IMR-90 (cell line): ENCODE measurements at regions not wholly inside any gene's neighbourhood (a gene's known extent, or its start where the extent isn't known, plus 50 kb on each side); places are given as distances from the start of the nearest gene placed in this dataset.

Source experiments
- BHLHE40 ChIP-seq: fragments of 150-350 bp; IDR thresholded peaks from 2 replicates; pipeline ENCODE4 v1.6.1; 2016; ENCODE audit warnings: mild to moderate bottlenecking, low read depth, low read length
- CEBPB ChIP-seq: IDR thresholded peaks from 2 replicates; pipeline ENCODE4 v1.6.1; 2012; ENCODE audit warnings: low read depth, low read length, improper control_type of control experiment
- CTCF ChIP-seq: conservative IDR thresholded peaks from 2 replicates; pipeline ENCODE4 v1.5.1; 2012; ENCODE audit warnings: mild to moderate bottlenecking, low read depth, low read length, improper control_type of control experiment
- ELK1 ChIP-seq: fragments of 150-350 bp; IDR thresholded peaks from 2 replicates; pipeline ENCODE4 v1.6.1; 2016; ENCODE audit warnings: low read depth, mild to moderate bottlenecking, low read length, moderate library complexity, borderline replicate concordance
- FOS ChIP-seq: fragments of 150-350 bp; IDR thresholded peaks from 2 replicates; pipeline ENCODE4 v1.6.1; 2016; ENCODE audit warnings: low read depth, low read length
- MAFK ChIP-seq: IDR thresholded peaks from 2 replicates; pipeline ENCODE4 v1.6.1; 2012; ENCODE audit warnings: low read depth, low read length, improper control_type of control experiment
- MXI1 ChIP-seq: IDR thresholded peaks from 2 replicates; pipeline ENCODE4 v1.6.1; 2012; ENCODE audit warnings: low read depth, mild to moderate bottlenecking, low read length, moderate library complexity, borderline replicate concordance
- POLR2A ChIP-seq: IDR thresholded peaks from 2 replicates; pipeline ENCODE4 v1.6.1; 2012; ENCODE audit warnings: mild to moderate bottlenecking, low read depth, low read length
- RAD21 ChIP-seq: IDR thresholded peaks from 2 replicates; pipeline ENCODE4 v1.6.1; 2012; ENCODE audit warnings: low read length, improper control_type of control experiment
- RFX5 ChIP-seq: IDR thresholded peaks from 2 replicates; pipeline ENCODE4 v1.8.0; 2012; ENCODE audit warnings: low read depth, mild to moderate bottlenecking, low read length, moderate library complexity
- SMC3 ChIP-seq: fragments of 150-350 bp; IDR thresholded peaks from 2 replicates; pipeline ENCODE4 v1.6.1; 2016; ENCODE audit warnings: low read depth, mild to moderate bottlenecking, antibody characterized with exemption, low read length, moderate library complexity

- no peak for TF ChIP-seq CTCF
- TF ChIP-seq CEBPB: no peak
- TF ChIP-seq SMC3: no peak
- no peak for TF ChIP-seq MAFK
- no peak for TF ChIP-seq POLR2A
- no peak for TF ChIP-seq FOS
- TF ChIP-seq BHLHE40: no peak
- TF ChIP-seq ELK1: no peak
- no peak for TF ChIP-seq RFX5
- TF ChIP-seq MXI1: no peak
- no peak for TF ChIP-seq RAD21
Measured at GRCh38 chr6:22435151-22435550, 134.2 kb upstream of the HDGFL1 start.
